H9 (cell line): ENCODE measurements at regions not wholly inside any gene's neighbourhood (a gene's known extent, or its start where the extent isn't known, plus 50 kb on each side); places are given as distances from the start of the nearest gene placed in this dataset.

Source experiments
- DNase-seq: peaks from one replicate; pipeline ENCODE4 v3.0.0-alpha.2; 2017
- H2AFZ ChIP-seq: one replicate; pipeline ENCODE4 v1.6.1; 2013; ENCODE audit warnings: mild to moderate bottlenecking, low read length, control low read depth, moderate library complexity
- H2AK5ac ChIP-seq: 2 replicates; pipeline ENCODE4 v1.6.1; 2013; ENCODE audit warnings: low read length, control low read depth, mixed read lengths; ENCODE audit not compliant: insufficient read length
- H2BK120ac ChIP-seq: one replicate; pipeline ENCODE4 v1.6.1; 2013; ENCODE audit warnings: low read depth, mild to moderate bottlenecking, low read length, control low read depth, inconsistent platforms; ENCODE audit not compliant: poor library complexity, severe bottlenecking
- H2BK12ac ChIP-seq: 2 replicates; pipeline ENCODE4 v1.6.1; 2013; ENCODE audit warnings: low read length, control low read depth, mixed read lengths, low read depth; ENCODE audit not compliant: insufficient read length
- H2BK15ac ChIP-seq: 2 replicates; pipeline ENCODE4 v1.6.1; 2013; ENCODE audit warnings: low read depth, low read length, control low read depth
- H2BK20ac ChIP-seq: one replicate; pipeline ENCODE4 v1.6.1; 2013; ENCODE audit warnings: low read depth, mild to moderate bottlenecking, low read length, control low read depth, inconsistent platforms; ENCODE audit not compliant: poor library complexity, severe bottlenecking
- H2BK5ac ChIP-seq: 2 replicates; pipeline ENCODE4 v1.6.1; 2013; ENCODE audit warnings: low read length, control low read depth, mixed read lengths; ENCODE audit not compliant: insufficient read length
- H3K14ac ChIP-seq: 2 replicates; pipeline ENCODE4 v1.6.1; 2013; ENCODE audit warnings: low read length, control low read depth; ENCODE audit not compliant: insufficient read depth
- H3K18ac ChIP-seq: 2 replicates; pipeline ENCODE4 v1.6.1; 2013; ENCODE audit warnings: low read depth, mild to moderate bottlenecking, mixed read lengths, low read length, control low read depth; ENCODE audit not compliant: insufficient read length
- H3K23ac ChIP-seq: 2 replicates; pipeline ENCODE4 v1.6.1; 2013; ENCODE audit warnings: low read length, control low read depth, mixed read lengths, low read depth; ENCODE audit not compliant: insufficient read length
- H3K23me2 ChIP-seq: 2 replicates; pipeline ENCODE4 v1.6.1; 2013; ENCODE audit warnings: low read depth, mild to moderate bottlenecking, mixed read lengths, low read length, control low read depth; ENCODE audit not compliant: insufficient read length, poor library complexity, severe bottlenecking
- H3K27ac ChIP-seq: 2 replicates; pipeline ENCODE4 v1.5.1; 2013; ENCODE audit warnings: low read length, control low read depth, mixed read lengths, low read depth; ENCODE audit not compliant: insufficient read length
- H3K27me3 ChIP-seq: 2 replicates; pipeline ENCODE4 v1.6.1; 2013; ENCODE audit warnings: low read length, control low read depth, inconsistent platforms; ENCODE audit not compliant: insufficient read depth
- H3K4ac ChIP-seq: 2 replicates; pipeline ENCODE4 v1.6.1; 2013; ENCODE audit warnings: low read depth, mild to moderate bottlenecking, control low read depth, inconsistent platforms, low read length, moderate library complexity
- H3K4me1 ChIP-seq: 2 replicates; pipeline ENCODE4 v1.6.1; 2013; ENCODE audit warnings: low read length, control low read depth, inconsistent platforms; ENCODE audit not compliant: insufficient read depth
- H3K4me2 ChIP-seq: 2 replicates; pipeline ENCODE4 v1.6.1; 2013; ENCODE audit warnings: low read length, control low read depth, mixed read lengths; ENCODE audit not compliant: insufficient read length, insufficient read depth
- H3K56ac ChIP-seq: 2 replicates; pipeline ENCODE4 v1.6.1; 2013; ENCODE audit warnings: low read depth, mild to moderate bottlenecking, mixed read lengths, low read length, control low read depth; ENCODE audit not compliant: insufficient read length
- H3K79me1 ChIP-seq: 2 replicates; pipeline ENCODE4 v1.6.1; 2013; ENCODE audit warnings: low read depth, mild to moderate bottlenecking, moderate library complexity, low read length, control low read depth, inconsistent platforms; ENCODE audit not compliant: insufficient read depth, poor library complexity, severe bottlenecking
- H3K79me2 ChIP-seq: 2 replicates; pipeline ENCODE4 v1.6.1; 2013; ENCODE audit warnings: low read length, control low read depth, inconsistent platforms; ENCODE audit not compliant: insufficient read depth
- H3K9ac ChIP-seq: 2 replicates; pipeline ENCODE4 v1.6.1; 2013; ENCODE audit warnings: low read length, control low read depth, mixed read lengths; ENCODE audit not compliant: insufficient read length; ENCODE audit errors: extremely low read depth
- H3K9me3 ChIP-seq: one replicate; pipeline ENCODE4 v1.6.1; 2013; ENCODE audit warnings: low read depth, low read length, inconsistent platforms; ENCODE audit not compliant: control insufficient read depth
- H3T11ph ChIP-seq: one replicate; pipeline ENCODE4 v1.6.1; 2013; ENCODE audit warnings: mild to moderate bottlenecking, low read length, control low read depth, inconsistent platforms
- H4K20me1 ChIP-seq: one replicate; pipeline ENCODE4 v1.6.1; 2013; ENCODE audit not compliant: control insufficient read depth, insufficient read length, insufficient read depth
- H4K5ac ChIP-seq: 2 replicates; pipeline ENCODE4 v1.6.1; 2013; ENCODE audit warnings: low read depth, mild to moderate bottlenecking, mixed read lengths, low read length, control low read depth; ENCODE audit not compliant: insufficient read length
- H4K8ac ChIP-seq: replicated peaks from 2 replicates; pipeline ENCODE4 v1.6.1; 2013; ENCODE audit warnings: low read length, control low read depth, mixed read lengths, low read depth; ENCODE audit not compliant: insufficient read length
- H4K91ac ChIP-seq: 2 replicates; pipeline ENCODE4 v1.6.1; 2013; ENCODE audit warnings: low read depth, mild to moderate bottlenecking, moderate library complexity, mixed read lengths, low read length, control low read depth; ENCODE audit not compliant: insufficient read length
- H3K27ac Mint-ChIP-seq, 3 experiments: 2 replicates in 2 of 3; 3 replicates in 1 of 3; pipeline ENCODE4 v1.8.0; 2020 to 2021; ENCODE audit warnings: mixed read lengths in 3 of 3, mild to moderate bottlenecking in 1 of 3, moderate library complexity in 1 of 3
- H3K27me3 Mint-ChIP-seq: 2 replicates; pipeline ENCODE4 v1.8.0; 2021; ENCODE audit warnings: low read depth, mild to moderate bottlenecking, moderate library complexity, mixed read lengths
- H3K36me3 Mint-ChIP-seq, 3 experiments: 2 replicates in 2 of 3; 3 replicates in 1 of 3; pipeline ENCODE4 v1.8.0; 2020 to 2021; ENCODE audit warnings: low read depth in 3 of 3, mixed read lengths in 3 of 3; ENCODE audit not compliant: insufficient read depth in 1 of 3
- H3K4me1 Mint-ChIP-seq, 2 experiments: 2 replicates each; pipeline ENCODE4 v1.8.0; 2020; ENCODE audit warnings: mixed read lengths in 2 of 2
- H3K4me3 Mint-ChIP-seq, 2 experiments: 2 replicates in 1 of 2; 3 replicates in 1 of 2; pipeline ENCODE4 v1.8.0; 2020 to 2021; ENCODE audit warnings: mild to moderate bottlenecking in 2 of 2, mixed read lengths in 2 of 2, moderate library complexity in 1 of 2
- H3K9me3 Mint-ChIP-seq, 2 experiments: 2 replicates in 1 of 2; 3 replicates in 1 of 2; pipeline ENCODE4 v1.8.0; 2020; ENCODE audit warnings: mild to moderate bottlenecking in 2 of 2, mixed read lengths in 2 of 2, moderate library complexity in 1 of 2
- WGBS: extraction: QIAGEN DNeasy Blood & Tissue Kit; methylation state at CpG from one replicate; pipeline ENCODE4 v1.1.7; 2013; ENCODE audit warnings: missing lambda C conversion rate, low lambda C conversion rate, mixed read lengths; ENCODE audit not compliant: insufficient read length; ENCODE audit errors: extremely low coverage; 5-methylcytosine and 5-hydroxymethylcytosine counted together
- TF ChIP-seq, protein P1 (sequence below): fragments of 200-600 bp; sonication (generic); conservative IDR thresholded peaks from 3 replicates; pipeline ENCODE4 v1.8.0; 2021; ENCODE audit warnings: antibody characterized with exemption, mild to moderate bottlenecking

DNA sequence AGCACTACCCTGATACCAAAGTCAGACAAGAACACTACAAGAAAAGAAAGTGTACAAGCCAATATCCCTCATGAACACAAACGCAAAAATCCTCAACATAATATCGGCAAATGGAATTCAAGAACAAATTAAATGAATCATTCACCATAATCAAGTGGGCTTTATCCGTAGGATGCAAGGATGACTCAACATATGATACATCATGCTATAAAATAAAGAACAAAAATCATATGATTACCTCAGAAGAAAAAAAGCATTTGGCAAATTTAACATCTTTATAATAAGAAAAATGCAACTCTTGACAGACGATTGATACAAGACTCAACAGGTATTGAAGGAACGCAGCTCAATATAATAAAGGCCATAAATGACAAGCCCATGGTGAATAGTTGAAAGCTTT, 843.9 kb downstream of the FRK start:
- no peaks in the 10 kb centered on the region for H3K23me2 ChIP-seq
- peaks cover 72% of the 10 kb centered on the region for H3K27me3 Mint-ChIP-seq
- no peak overlapping the region for H3K27ac ChIP-seq

More for the DNA sequence above, 843.9 kb downstream of the FRK start:
- TF ChIP-seq, protein P1, sequence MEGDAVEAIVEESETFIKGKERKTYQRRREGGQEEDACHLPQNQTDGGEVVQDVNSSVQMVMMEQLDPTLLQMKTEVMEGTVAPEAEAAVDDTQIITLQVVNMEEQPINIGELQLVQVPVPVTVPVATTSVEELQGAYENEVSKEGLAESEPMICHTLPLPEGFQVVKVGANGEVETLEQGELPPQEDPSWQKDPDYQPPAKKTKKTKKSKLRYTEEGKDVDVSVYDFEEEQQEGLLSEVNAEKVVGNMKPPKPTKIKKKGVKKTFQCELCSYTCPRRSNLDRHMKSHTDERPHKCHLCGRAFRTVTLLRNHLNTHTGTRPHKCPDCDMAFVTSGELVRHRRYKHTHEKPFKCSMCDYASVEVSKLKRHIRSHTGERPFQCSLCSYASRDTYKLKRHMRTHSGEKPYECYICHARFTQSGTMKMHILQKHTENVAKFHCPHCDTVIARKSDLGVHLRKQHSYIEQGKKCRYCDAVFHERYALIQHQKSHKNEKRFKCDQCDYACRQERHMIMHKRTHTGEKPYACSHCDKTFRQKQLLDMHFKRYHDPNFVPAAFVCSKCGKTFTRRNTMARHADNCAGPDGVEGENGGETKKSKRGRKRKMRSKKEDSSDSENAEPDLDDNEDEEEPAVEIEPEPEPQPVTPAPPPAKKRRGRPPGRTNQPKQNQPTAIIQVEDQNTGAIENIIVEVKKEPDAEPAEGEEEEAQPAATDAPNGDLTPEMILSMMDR = no peak
- no peak overlapping the region for H2AK5ac ChIP-seq
- H3K27ac Mint-ChIP-seq = no peak overlapping the region
- H3K4ac ChIP-seq = no peak overlapping the region
- no peak overlapping the region for H3T11ph ChIP-seq
- H3K9me3 ChIP-seq = no peaks in the 10 kb centered on the region
- H3K56ac ChIP-seq = no peak overlapping the region
- H3K36me3 Mint-ChIP-seq = peaks cover 0 to 13% (median 2%) of the 10 kb centered on the region in 3 experiments; a peak in 4 of 7 replicates
- H2AFZ ChIP-seq = no peak overlapping the region
- H3K79me1 ChIP-seq = no peaks in the 10 kb centered on the region
- no peak overlapping the region for H3K23ac ChIP-seq
- H3K4me3 Mint-ChIP-seq = no peak overlapping the region
- H4K8ac ChIP-seq = no peak overlapping the region
- no peak overlapping the region for H2BK120ac ChIP-seq
- no peak overlapping the region for H3K9ac ChIP-seq
- H3K4me2 ChIP-seq = no peak overlapping the region
- H3K27me3 ChIP-seq = peaks cover 15% of the 10 kb centered on the region
- no peaks in the 10 kb centered on the region for H3K4me1 ChIP-seq
- no peak overlapping the region for H2BK15ac ChIP-seq
- no peaks in the 10 kb centered on the region for H4K20me1 ChIP-seq
- no peak overlapping the region for H4K5ac ChIP-seq
- no peak for DNase-seq
- WGBS = no CpG with 5 or more reads among the region's 5 CpGs
- H3K9me3 Mint-ChIP-seq = peaks cover 7 to 8% of the 10 kb centered on the region in 2 experiments
- no peak overlapping the region for H3K18ac ChIP-seq
- no peak overlapping the region for H3K14ac ChIP-seq
- H3K4me1 Mint-ChIP-seq = peaks cover 8 to 11% of the 10 kb centered on the region in 2 experiments; a peak in 3 of 4 replicates
- no peak overlapping the region for H2BK12ac ChIP-seq
- H2BK5ac ChIP-seq = no peak overlapping the region
- H3K79me2 ChIP-seq = no peaks in the 10 kb centered on the region
- no peak overlapping the region for H2BK20ac ChIP-seq
- no peak overlapping the region for H4K91ac ChIP-seq
